Tibial nerve (tissue), 4 donors: ENCODE measurements at regions not wholly inside any gene's neighbourhood (a gene's known extent, or its start where the extent isn't known, plus 50 kb on each side); places are given as distances from the start of the nearest gene placed in this dataset.

Experiments used
- DNase-seq, 2 donors: peaks; one replicate each; pipeline ENCODE4 v3.0.0-alpha.2; 2019; ENCODE audit warnings: low spot score in 2 of 2
- H3K27ac ChIP-seq, 4 donors: fragments of 200-600 bp; sonication (generic) in 3 of 4; one replicate each; pipeline ENCODE4 v1.5.1; 2017 to 2019; ENCODE audit warnings: mild to moderate bottlenecking in 1 of 4
- H3K27me3 ChIP-seq, 2 donors: fragments of 200-600 bp; sonication (generic) in 1 of 2; one replicate each; pipeline versions ENCODE4 v1.5.1 to v1.6.0; 2017 to 2019
- H3K36me3 ChIP-seq, 3 donors: fragments of 200-600 bp; sonication (generic); one replicate each; pipeline ENCODE4 v1.5.1; 2018 to 2019
- H3K4me1 ChIP-seq, 4 donors: fragments of 200-600 bp; sonication (generic) in 3 of 4; one replicate each; pipeline ENCODE4 v1.5.1; 2017 to 2019
- H3K4me3 ChIP-seq, 4 donors: fragments of 200-600 bp; sonication (generic) in 3 of 4; one replicate each; pipeline ENCODE4 v1.5.1; 2017 to 2019; ENCODE audit warnings: mild to moderate bottlenecking in 1 of 4, moderate library complexity in 1 of 4
- H3K9me3 ChIP-seq, 4 donors: fragments of 200-600 bp; sonication (generic) in 3 of 4; one replicate each; pipeline ENCODE4 v1.5.1; 2017 to 2019
- EP300 ChIP-seq, 2 donors: sonication (generic); formaldehyde crosslinking; IDR thresholded peaks; one replicate each; pipeline ENCODE4 v1.6.1; 2017; ENCODE audit warnings: antibody characterized with exemption in 2 of 2, mild to moderate bottlenecking in 1 of 2
- POLR2A ChIP-seq, 2 donors: fragments of 450-650 bp; IDR thresholded peaks; one replicate each; pipeline ENCODE4 v1.6.1; 2017; ENCODE audit warnings: antibody characterized with exemption in 2 of 2, mild to moderate bottlenecking in 2 of 2, moderate library complexity in 2 of 2
- WGBS, 2 donors: methylation state at CpG; one replicate each; pipeline ENCODE4 v1.1.5; 2018; 5-methylcytosine and 5-hydroxymethylcytosine counted together
- TF ChIP-seq, protein P1 (sequence below), 5 experiments: fragments of 200-600 bp in 3 of 5; fragments of 450-650 bp in 2 of 5; sonication (generic) in 3 of 5; IDR thresholded peaks; one replicate each; pipeline ENCODE4 v1.5.1; 2016 to 2019; ENCODE audit warnings: antibody characterized with exemption in 5 of 5, mild to moderate bottlenecking in 3 of 5, moderate library complexity in 2 of 5

DNA sequence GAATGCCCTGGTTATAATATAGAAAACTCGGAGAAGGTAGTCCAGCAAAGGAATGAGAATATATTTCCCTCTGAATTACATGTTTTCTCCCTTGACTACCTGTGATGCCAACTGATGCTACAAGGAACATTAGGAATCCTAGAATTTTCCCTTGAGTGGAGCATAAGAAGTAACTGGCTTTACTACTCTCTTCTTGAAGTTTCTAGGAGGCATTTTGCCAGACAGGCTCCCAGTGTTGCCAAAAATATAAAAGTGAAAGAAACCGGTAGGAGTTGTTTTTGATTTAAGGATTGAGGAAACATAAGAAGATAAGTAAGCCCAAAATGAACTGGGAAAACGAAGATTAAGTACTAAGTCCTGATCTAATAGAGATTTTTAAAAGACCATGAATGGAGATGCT lies 693.4 kb downstream of the NOVA1 start:
- WGBS, 2 donors = 60% methylated on average over 3 of the region's 3 CpGs
- DNase-seq = no peak
- Histone ChIP-seq H3K4me1 (no peaks in the 10 kb centered on the region), H3K4me3 (no peak overlapping the region), H3K9me3 (no peaks in the 10 kb centered on the region), H3K27me3 (no peaks in the 10 kb centered on the region), H3K27ac (no peak overlapping the region), H3K36me3 (no peaks in the 10 kb centered on the region)
- TF ChIP-seq POLR2A (IDR thresholded peaks at IDR 0.05) (no peak), EP300 (IDR thresholded peaks at IDR 0.05) (no peak)
- TF ChIP-seq, protein P1, sequence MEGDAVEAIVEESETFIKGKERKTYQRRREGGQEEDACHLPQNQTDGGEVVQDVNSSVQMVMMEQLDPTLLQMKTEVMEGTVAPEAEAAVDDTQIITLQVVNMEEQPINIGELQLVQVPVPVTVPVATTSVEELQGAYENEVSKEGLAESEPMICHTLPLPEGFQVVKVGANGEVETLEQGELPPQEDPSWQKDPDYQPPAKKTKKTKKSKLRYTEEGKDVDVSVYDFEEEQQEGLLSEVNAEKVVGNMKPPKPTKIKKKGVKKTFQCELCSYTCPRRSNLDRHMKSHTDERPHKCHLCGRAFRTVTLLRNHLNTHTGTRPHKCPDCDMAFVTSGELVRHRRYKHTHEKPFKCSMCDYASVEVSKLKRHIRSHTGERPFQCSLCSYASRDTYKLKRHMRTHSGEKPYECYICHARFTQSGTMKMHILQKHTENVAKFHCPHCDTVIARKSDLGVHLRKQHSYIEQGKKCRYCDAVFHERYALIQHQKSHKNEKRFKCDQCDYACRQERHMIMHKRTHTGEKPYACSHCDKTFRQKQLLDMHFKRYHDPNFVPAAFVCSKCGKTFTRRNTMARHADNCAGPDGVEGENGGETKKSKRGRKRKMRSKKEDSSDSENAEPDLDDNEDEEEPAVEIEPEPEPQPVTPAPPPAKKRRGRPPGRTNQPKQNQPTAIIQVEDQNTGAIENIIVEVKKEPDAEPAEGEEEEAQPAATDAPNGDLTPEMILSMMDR (IDR thresholded peaks at IDR 0.05) = no peak

DNA sequence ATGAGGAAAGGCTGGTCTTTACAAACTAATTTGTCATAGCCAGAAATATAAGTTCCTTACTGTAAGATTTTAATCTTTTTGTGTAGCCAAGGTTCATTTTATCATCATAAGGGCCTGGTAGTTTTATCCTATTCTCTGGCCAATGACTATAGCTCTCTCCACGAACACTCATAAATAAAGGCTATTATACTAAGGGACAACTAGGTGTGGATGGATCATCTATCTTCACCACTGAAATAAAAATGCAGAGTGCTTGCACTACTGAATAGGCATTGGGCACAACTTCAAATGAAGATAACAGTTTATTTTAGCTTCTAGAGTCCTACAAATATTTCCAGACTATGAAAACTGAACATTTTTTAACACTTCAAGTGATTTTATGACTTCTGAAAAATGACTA lies 698.6 kb downstream of the NOVA1 start:
- TF ChIP-seq EP300 (IDR thresholded peaks at IDR 0.05) (no peak), POLR2A (IDR thresholded peaks at IDR 0.05) (no peak)
- TF ChIP-seq, protein P1 (IDR thresholded peaks at IDR 0.05) = no peak
- Histone ChIP-seq H3K36me3 (no peaks in the 10 kb centered on the region), H3K27ac (no peak overlapping the region), H3K27me3 (no peaks in the 10 kb centered on the region), H3K4me1 (no peaks in the 10 kb centered on the region), H3K4me3 (no peak overlapping the region), H3K9me3 (no peaks in the 10 kb centered on the region)
- no peak for DNase-seq
- WGBS, 2 donors = 71 to 86% methylated on average over 1 of the region's 1 CpG

DNA sequence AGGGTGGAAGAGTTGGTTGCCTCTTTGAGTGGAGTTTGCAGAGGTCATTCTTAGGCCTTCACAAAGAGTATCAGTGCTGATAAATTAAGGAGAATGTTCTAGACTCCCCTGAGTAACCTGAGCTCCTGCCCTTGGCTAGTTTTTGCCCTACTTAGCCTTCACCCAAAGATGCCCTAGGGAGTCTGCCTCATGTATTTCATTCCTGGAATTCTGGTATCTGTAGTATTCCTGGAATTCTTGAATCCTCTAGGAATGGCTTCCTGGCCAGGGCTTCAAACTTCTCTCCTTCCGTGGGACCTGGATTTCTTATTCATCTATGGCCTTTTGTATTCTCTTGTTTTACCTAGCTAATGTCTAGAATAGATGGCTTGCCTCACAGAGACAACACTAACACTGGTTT lies 701.1 kb downstream of the NOVA1 start:
- no peaks in the 10 kb centered on the region for H3K27me3 ChIP-seq
- H3K27ac ChIP-seq = no peak overlapping the region
- no peak for DNase-seq
- 52 to 54% methylated on average over 1 of the region's 1 CpG for WGBS, 2 donors
- H3K4me3 ChIP-seq = no peak overlapping the region
- no peaks in the 10 kb centered on the region for H3K36me3 ChIP-seq
- no peaks in the 10 kb centered on the region for H3K9me3 ChIP-seq
- H3K4me1 ChIP-seq = no peaks in the 10 kb centered on the region
- TF ChIP-seq, protein P1 (IDR thresholded peaks at IDR 0.05) = no peak
- no peak for TF ChIP-seq EP300 (IDR thresholded peaks at IDR 0.05)

DNA sequence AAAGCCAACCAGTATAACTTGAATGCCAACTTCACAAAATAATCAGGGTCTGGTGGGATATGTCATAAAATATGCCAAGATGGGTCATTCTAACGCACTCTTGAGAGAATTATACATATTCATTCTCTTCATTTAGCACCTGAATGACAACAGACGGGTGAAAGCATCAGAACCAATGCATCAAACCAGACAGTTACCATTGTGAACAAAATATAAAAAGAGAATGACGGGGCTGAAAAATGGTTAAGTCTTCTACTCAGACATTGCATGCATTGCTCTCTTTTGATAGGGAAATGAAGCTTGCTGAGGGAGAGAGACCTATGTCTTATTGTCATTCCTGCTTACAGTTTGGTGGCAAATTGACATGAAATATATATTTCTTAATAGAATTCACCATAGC lies 702.1 kb downstream of the NOVA1 start:
- Histone ChIP-seq H3K36me3 (no peaks in the 10 kb centered on the region), H3K4me3 (no peak overlapping the region), H3K4me1 (no peaks in the 10 kb centered on the region), H3K27ac (no peak overlapping the region), H3K27me3 (no peaks in the 10 kb centered on the region), H3K9me3 (no peaks in the 10 kb centered on the region)
- 86 to 94% methylated on average over 3 of the region's 3 CpGs for WGBS, 2 donors
- DNase-seq = no peak
- TF ChIP-seq POLR2A (IDR thresholded peaks at IDR 0.05) = no peak
- TF ChIP-seq EP300 (IDR thresholded peaks at IDR 0.05) = no peak
- TF ChIP-seq, protein P1 (IDR thresholded peaks at IDR 0.05) = no peak

DNA sequence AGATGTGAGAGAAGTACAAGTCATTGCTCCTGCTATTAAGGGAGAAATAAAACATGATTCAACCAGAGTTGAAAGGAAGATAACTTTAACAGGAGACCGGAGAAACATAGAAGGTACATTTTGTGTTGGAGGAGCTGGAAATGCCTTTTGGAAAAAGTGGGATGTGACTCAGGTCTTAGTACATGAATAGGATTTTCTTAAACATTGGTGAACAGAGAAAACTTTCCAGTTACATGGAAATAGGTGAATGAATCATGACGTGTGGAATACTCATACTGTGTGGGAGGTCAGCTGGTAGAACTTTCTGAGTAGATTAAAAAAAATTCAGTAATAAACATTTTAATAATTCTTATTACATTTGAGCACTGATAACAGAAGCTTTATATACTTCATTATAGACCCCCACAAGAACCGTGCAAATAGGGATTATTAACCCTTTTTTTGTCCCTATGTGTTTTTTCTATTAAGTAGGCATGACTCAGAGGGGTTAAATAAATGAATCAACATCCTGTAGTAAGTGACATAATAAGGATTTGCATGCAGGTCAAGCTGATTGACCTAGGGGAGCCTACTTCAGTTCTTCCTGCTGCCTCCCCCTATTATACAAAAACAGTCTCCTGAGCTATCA lies 710.5 kb downstream of the NOVA1 start:
- Histone ChIP-seq H3K4me1 (no peaks in the 10 kb centered on the region), H3K4me3 (no peak overlapping the region), H3K9me3 (no peaks in the 10 kb centered on the region), H3K27ac (no peak overlapping the region), H3K36me3 (no peaks in the 10 kb centered on the region), H3K27me3 (no peaks in the 10 kb centered on the region)
- TF ChIP-seq POLR2A (IDR thresholded peaks at IDR 0.05) (no peak), EP300 (IDR thresholded peaks at IDR 0.05) (no peak)
- TF ChIP-seq, protein P1 (IDR thresholded peaks at IDR 0.05) = no peak
- 55 to 60% methylated on average over 3 of the region's 3 CpGs for WGBS, 2 donors
- DNase-seq = no peak
